CD4-positive, alpha-beta T cell (primary cell): ENCODE measurements at regions not wholly inside any gene's neighbourhood (a gene's known extent, or its start where the extent isn't known, plus 50 kb on each side); places are given as distances from the start of the nearest gene placed in this dataset.

Experiments
- ATAC-seq: fragments of 200-7000 bp; cut with Tn5 transposase; one replicate; pipeline ENCODE4 v1.10.0; 2022; ENCODE audit warnings: mild to moderate bottlenecking; ENCODE audit not compliant: poor library complexity
- CTCF ChIA-PET: fragments of 350-600 bp; sonication (Branson Sonifier 250); formaldehyde crosslinking; loops from one replicate; lab custom pipeline; 2021; ENCODE audit warnings: antibody characterized with exemption, inconsistent platforms; lab: Charles Lee
- POLR2A ChIA-PET: fragments of 350-600 bp; sonication (Branson Sonifier 250); formaldehyde crosslinking; loops from one replicate; lab custom pipeline; 2021; ENCODE audit warnings: antibody characterized with exemption, inconsistent platforms; lab: Charles Lee
- DNase-seq, 14 experiments: peaks; one replicate each; pipeline ENCODE4 v3.0.0-alpha.2; 2013 to 2020; ENCODE audit warnings: mixed read lengths in 2 of 14
- H3K27ac ChIP-seq, 2 donors: one replicate each; pipeline versions ENCODE4 v1.5.1 to v1.7.0; 2013; ENCODE audit warnings: low read length in 2 of 2, low read depth in 1 of 2, mild to moderate bottlenecking in 1 of 2
- H3K27me3 ChIP-seq, 2 experiments: 1 replicate in 1 of 2; 2 replicates in 1 of 2; pipeline versions ENCODE4 v1.6.1 to v1.7.0; 2013; ENCODE audit warnings: low read length in 2 of 2, control low read depth in 1 of 2, mild to moderate bottlenecking in 1 of 2, moderate library complexity in 1 of 2; ENCODE audit not compliant: insufficient read depth in 2 of 2, control insufficient read depth in 1 of 2
- H3K36me3 ChIP-seq: one replicate; pipeline ENCODE4 v1.6.1; 2013; ENCODE audit warnings: low read length, control low read depth; ENCODE audit not compliant: insufficient read depth
- H3K4me1 ChIP-seq: one replicate; pipeline ENCODE4 v1.6.1; 2013; ENCODE audit warnings: low read length, control low read depth; ENCODE audit not compliant: insufficient read depth
- H3K4me3 ChIP-seq: one replicate; pipeline ENCODE4 v1.5.1; 2013; ENCODE audit warnings: mild to moderate bottlenecking, low read length, moderate library complexity
- H3K9me3 ChIP-seq, 2 experiments: 1 replicate in 1 of 2; 2 replicates in 1 of 2; pipeline versions ENCODE4 v1.6.1 to v1.7.0; 2013; ENCODE audit warnings: low read length in 2 of 2, mild to moderate bottlenecking in 2 of 2, control low read depth in 1 of 2, moderate library complexity in 1 of 2; ENCODE audit not compliant: control insufficient read depth in 1 of 2, insufficient read depth in 1 of 2
- H3K27ac Mint-ChIP-seq: one replicate; pipeline ENCODE4 v1.8.0; 2020; ENCODE audit warnings: mixed read lengths
- H3K27me3 Mint-ChIP-seq: one replicate; pipeline ENCODE4 v1.8.0; 2021; ENCODE audit warnings: mixed read lengths
- H3K36me3 Mint-ChIP-seq: one replicate; pipeline ENCODE4 v1.8.0; 2021; ENCODE audit warnings: low read depth, mixed read lengths
- H3K4me1 Mint-ChIP-seq: one replicate; pipeline ENCODE4 v1.8.0; 2021; ENCODE audit warnings: low read depth, mixed read lengths
- H3K4me3 Mint-ChIP-seq: one replicate; pipeline ENCODE4 v1.8.0; 2020; ENCODE audit warnings: mild to moderate bottlenecking, mixed read lengths
- H3K9me3 Mint-ChIP-seq: one replicate; pipeline ENCODE4 v1.8.0; 2020; ENCODE audit warnings: mixed read lengths
- CTCF ChIP-seq: fragments of 200-600 bp; IDR thresholded peaks from one replicate; pipeline ENCODE4 v1.8.0; 2022; ENCODE audit warnings: antibody characterized with exemption, mild to moderate bottlenecking
- intact Hi-C, 2 experiments: fragments of 100-400 bp; cut with DNase I in 1 of 2; cut with micrococcal nuclease in 1 of 2; formaldehyde crosslinking; loops; one replicate each; pipeline versions ENCODE4 v1.15.1 to v1.9.0; 2023 to 2025; cut with DNase I, micrococcal nuclease

- Mint-ChIP-seq H3K9me3 (peaks cover 5% of the 10 kb centered on the region), H3K27ac (no peak overlapping the region), H3K36me3 (no peaks in the 10 kb centered on the region), H3K4me3 (no peak overlapping the region), H3K27me3 (peaks cover 12% of the 10 kb centered on the region), H3K4me1 (no peaks in the 10 kb centered on the region)
- intact Hi-C loops: no loop called here
- Histone ChIP-seq H3K27me3 (peaks cover 0 to 2% of the 10 kb centered on the region in 2 experiments), H3K4me1 (no peaks in the 10 kb centered on the region), H3K27ac (no peak overlapping the region), H3K36me3 (no peaks in the 10 kb centered on the region), H3K9me3 (no peaks in the 10 kb centered on the region), H3K4me3 (no peak overlapping the region)
- no peak for TF ChIP-seq CTCF
- ATAC-seq (no peak), DNase-seq (no peak)
- CTCF ChIA-PET: no interaction called here
- POLR2A ChIA-PET: no interaction called here
Observed at GRCh38 chr6:88244721-88245120, 78.6 kb upstream of the CNR1 start.

- H3K27ac Mint-ChIP-seq: no peak overlapping the region
- H3K4me3 Mint-ChIP-seq: no peak overlapping the region
- H3K9me3 Mint-ChIP-seq: peaks cover 5% of the 10 kb centered on the region
- no peaks in the 10 kb centered on the region for H3K4me1 Mint-ChIP-seq
- TF ChIP-seq CTCF: no peak
- H3K4me3 ChIP-seq: no peak overlapping the region
- no peaks in the 10 kb centered on the region for H3K4me1 ChIP-seq
- intact Hi-C loops: loop anchor here in 1 of 2 experiments (5.0 kb wide), 1 partner anchor 847 kb away; no protein-coding TSS in a partner anchor
- ChIA-PET CTCF (no interaction called here), POLR2A (no interaction called here)
- no peaks in the 10 kb centered on the region for H3K27me3 Mint-ChIP-seq
- no peaks in the 10 kb centered on the region for H3K9me3 ChIP-seq
- no peaks in the 10 kb centered on the region for H3K36me3 ChIP-seq
- no peaks in the 10 kb centered on the region for H3K36me3 Mint-ChIP-seq
- ATAC-seq (no peak), DNase-seq (no peak)
- H3K27me3 ChIP-seq: no peaks in the 10 kb centered on the region
- no peak overlapping the region for H3K27ac ChIP-seq
Observed at GRCh38 chr6:88238901-88239300, 72.8 kb upstream of the CNR1 start.

- ATAC-seq: no peak
- H3K27ac ChIP-seq: no peak overlapping the region
- H3K27ac Mint-ChIP-seq: no peak overlapping the region
- H3K36me3 Mint-ChIP-seq: no peaks in the 10 kb centered on the region
- no peaks in the 10 kb centered on the region for H3K4me1 ChIP-seq
- TF ChIP-seq CTCF: no peak
- no peaks in the 10 kb centered on the region for H3K4me1 Mint-ChIP-seq
- peaks cover 7% of the 10 kb centered on the region for H3K9me3 Mint-ChIP-seq
- no peaks in the 10 kb centered on the region for H3K36me3 ChIP-seq
- no peak overlapping the region for H3K4me3 ChIP-seq
- DNase-seq: peak in 3 of 14 experiments; percentile 20 to 39 (median 20)
- H3K4me3 Mint-ChIP-seq: no peak overlapping the region
- H3K27me3 Mint-ChIP-seq: no peaks in the 10 kb centered on the region
- ChIA-PET POLR2A (no interaction called here), CTCF (interaction anchor here (0.6 kb wide), 1 partner anchor 1008 kb away, joined by 3 read pairs; no protein-coding TSS in a partner anchor)
- intact Hi-C loops: loop anchor here in 1 of 2 experiments (5.0 kb wide), 1 partner anchor 846 kb away; no protein-coding TSS in a partner anchor
- H3K9me3 ChIP-seq: no peaks in the 10 kb centered on the region
- no peaks in the 10 kb centered on the region for H3K27me3 ChIP-seq
Observed at GRCh38 chr6:88238065-88238464, 71.9 kb upstream of the CNR1 start.
